Sigmoid colon (tissue), 4 donors: ENCODE measurements at regions not wholly inside any gene's neighbourhood (a gene's known extent, or its start where the extent isn't known, plus 50 kb on each side); places are given as distances from the start of the nearest gene placed in this dataset.

Experiments
- EP300 ChIP-seq, 4 donors: sonication (generic); formaldehyde crosslinking; IDR thresholded peaks; one replicate each; pipeline ENCODE4 v1.6.1; 2017; ENCODE audit warnings: antibody characterized with exemption in 4 of 4
- POLR2A ChIP-seq, 2 donors: fragments of 450-650 bp; IDR thresholded peaks; one replicate each; pipeline ENCODE4 v1.6.1; 2016; ENCODE audit warnings: antibody characterized with exemption in 2 of 2, mild to moderate bottlenecking in 2 of 2, moderate library complexity in 2 of 2
- POLR2AphosphoS5 ChIP-seq, 4 donors: sonication (generic); formaldehyde crosslinking; IDR thresholded peaks; one replicate each; pipeline ENCODE4 v1.6.1; 2017; ENCODE audit warnings: antibody characterized with exemption in 4 of 4
- TF ChIP-seq, protein P1 (sequence below), 4 experiments: fragments of 450-650 bp in 3 of 4; fragments of 200-600 bp in 1 of 4; IDR thresholded peaks; one replicate each; pipeline ENCODE4 v1.5.1; 2016 to 2019; ENCODE audit warnings: antibody characterized with exemption in 4 of 4, mild to moderate bottlenecking in 3 of 4, moderate library complexity in 2 of 4

DNA sequence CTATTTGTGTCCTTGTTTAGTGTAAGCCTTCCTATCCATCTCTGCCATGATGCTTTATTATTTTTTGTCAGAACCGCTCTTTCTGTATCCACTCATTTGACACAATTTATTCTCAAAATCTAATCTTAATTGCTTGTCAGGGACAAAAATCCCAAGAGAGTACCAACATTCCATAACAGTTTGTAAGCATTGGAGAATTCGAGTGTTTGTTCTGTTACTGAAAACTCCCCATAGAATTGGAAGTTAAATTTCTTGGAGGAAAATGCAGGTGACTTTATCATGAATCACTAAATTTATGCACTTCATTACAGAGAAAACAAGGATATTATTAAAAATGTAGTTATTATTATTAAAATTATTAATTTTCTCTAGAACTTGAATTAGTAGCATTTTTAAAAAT is 1986.1 kb downstream of the ARAP2 start:
- TF ChIP-seq, protein P1, sequence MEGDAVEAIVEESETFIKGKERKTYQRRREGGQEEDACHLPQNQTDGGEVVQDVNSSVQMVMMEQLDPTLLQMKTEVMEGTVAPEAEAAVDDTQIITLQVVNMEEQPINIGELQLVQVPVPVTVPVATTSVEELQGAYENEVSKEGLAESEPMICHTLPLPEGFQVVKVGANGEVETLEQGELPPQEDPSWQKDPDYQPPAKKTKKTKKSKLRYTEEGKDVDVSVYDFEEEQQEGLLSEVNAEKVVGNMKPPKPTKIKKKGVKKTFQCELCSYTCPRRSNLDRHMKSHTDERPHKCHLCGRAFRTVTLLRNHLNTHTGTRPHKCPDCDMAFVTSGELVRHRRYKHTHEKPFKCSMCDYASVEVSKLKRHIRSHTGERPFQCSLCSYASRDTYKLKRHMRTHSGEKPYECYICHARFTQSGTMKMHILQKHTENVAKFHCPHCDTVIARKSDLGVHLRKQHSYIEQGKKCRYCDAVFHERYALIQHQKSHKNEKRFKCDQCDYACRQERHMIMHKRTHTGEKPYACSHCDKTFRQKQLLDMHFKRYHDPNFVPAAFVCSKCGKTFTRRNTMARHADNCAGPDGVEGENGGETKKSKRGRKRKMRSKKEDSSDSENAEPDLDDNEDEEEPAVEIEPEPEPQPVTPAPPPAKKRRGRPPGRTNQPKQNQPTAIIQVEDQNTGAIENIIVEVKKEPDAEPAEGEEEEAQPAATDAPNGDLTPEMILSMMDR (IDR thresholded peaks at IDR 0.05) = no peak
- TF ChIP-seq POLR2A (IDR thresholded peaks at IDR 0.05) (no peak), POLR2AphosphoS5 (IDR thresholded peaks at IDR 0.05) (no peak), EP300 (IDR thresholded peaks at IDR 0.05) (no peak)
